HG03039 (cell line): ENCODE measurements at regions not wholly inside any gene's neighbourhood (a gene's known extent, or its start where the extent isn't known, plus 50 kb on each side); places are given as distances from the start of the nearest gene placed in this dataset.

ENCODE experiments used
- ATAC-seq: cut with Tn5 transposase; IDR thresholded peaks from one replicate; pipeline ENCODE4 v1.9.1; 2021; ENCODE audit warnings: mild to moderate bottlenecking, moderate library complexity; ENCODE audit not compliant: unreplicated experiment

DNA sequence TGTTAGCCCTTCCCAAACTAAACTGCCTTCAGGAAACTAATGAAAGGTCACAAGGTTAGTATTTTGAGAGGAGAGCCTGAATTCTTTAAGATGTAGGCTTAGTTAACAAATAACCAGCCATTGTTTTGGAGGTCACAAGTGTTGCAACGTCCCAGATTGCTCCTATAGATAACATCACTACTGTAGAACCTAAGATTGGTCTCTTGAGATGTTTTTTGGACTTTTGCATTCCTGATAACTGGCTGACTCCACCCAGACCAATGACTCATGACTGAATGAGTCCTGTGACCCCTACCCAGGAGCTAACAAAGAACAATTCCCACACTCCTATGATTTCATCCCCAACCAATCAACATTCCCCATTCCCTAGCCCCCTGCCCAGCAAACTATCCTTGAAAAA is 178.8 kb downstream of the SCP2D1 start:
- ATAC-seq, result no peak

DNA sequence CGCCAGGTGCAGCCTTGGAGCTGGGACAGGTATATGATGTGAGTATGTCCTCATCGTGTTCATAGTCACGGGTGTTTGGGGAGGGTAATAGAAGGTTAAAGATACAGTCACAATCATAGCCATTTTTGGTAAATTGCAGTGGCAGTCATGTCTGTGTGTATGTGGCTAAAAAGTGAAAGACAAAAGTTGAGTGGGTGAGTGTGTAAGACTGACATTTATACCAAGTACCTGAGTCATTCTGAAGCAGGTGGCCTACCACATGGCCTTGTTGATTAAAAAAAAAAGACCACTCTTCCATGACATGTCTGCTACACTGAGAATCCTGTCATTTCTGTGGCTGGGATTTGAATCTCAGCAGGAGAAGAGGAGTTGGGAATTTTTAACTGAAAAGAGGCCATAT is 181.9 kb downstream of the SCP2D1 start:
- no peak for ATAC-seq

DNA sequence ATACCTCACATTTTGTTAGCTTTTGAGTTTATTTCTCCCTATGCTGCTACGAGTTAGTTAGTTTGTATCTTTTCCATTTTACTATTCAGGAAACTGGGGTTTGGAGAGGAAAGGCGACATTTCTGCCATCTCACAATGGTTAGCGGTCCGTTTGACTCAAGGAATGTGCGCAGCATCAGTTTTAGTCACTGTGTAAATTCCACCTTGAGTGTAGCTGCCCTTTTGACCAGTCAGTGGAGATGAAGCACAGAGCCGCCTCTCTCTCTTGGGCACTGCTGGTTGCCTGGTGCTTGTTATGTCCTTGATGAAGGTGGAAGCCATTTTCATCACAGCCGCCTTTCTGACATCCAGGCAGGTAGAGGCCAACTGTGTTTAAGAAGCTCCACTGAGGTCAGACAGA is 185.5 kb downstream of the SCP2D1 start:
- ATAC-seq, result no peak

DNA sequence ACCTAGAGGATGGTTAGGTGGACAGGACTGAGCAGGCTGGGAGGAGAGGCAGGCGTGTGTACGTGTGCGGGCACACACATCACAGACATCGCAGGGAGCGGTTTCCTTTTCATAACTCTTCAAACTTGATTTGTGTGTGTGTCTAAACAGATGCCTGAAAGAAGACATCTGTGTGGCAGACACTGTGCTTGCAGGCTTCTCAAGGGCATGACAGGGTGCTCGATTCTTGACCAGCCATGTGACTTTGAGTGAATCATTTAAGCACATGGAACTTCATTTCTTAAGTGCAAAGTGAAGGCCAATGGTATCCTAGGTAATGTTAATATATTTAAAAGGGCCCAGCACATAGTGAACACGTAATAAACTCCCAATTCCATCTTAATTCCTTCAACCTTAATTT is 186.5 kb downstream of the SCP2D1 start:
- no peak for ATAC-seq

DNA sequence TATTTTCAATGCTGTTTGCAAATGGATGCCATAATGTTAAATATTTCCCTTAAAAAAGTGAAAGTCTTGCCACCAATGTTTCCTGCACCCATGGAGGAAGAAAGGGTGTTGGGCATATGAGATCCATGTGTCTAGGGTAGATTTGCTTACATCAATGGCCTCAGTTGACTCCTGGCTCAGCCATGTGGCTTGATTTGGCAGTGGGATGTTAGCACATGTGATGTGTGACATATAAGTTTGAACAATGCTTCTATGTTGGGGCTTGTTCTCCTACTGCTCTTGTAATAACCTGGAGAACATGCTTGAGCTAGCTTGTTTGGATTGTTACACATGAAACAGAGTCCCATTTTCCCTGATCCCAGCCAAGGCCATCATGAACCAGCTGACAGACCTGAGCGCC is 187.6 kb downstream of the SCP2D1 start:
- no peak for ATAC-seq

DNA sequence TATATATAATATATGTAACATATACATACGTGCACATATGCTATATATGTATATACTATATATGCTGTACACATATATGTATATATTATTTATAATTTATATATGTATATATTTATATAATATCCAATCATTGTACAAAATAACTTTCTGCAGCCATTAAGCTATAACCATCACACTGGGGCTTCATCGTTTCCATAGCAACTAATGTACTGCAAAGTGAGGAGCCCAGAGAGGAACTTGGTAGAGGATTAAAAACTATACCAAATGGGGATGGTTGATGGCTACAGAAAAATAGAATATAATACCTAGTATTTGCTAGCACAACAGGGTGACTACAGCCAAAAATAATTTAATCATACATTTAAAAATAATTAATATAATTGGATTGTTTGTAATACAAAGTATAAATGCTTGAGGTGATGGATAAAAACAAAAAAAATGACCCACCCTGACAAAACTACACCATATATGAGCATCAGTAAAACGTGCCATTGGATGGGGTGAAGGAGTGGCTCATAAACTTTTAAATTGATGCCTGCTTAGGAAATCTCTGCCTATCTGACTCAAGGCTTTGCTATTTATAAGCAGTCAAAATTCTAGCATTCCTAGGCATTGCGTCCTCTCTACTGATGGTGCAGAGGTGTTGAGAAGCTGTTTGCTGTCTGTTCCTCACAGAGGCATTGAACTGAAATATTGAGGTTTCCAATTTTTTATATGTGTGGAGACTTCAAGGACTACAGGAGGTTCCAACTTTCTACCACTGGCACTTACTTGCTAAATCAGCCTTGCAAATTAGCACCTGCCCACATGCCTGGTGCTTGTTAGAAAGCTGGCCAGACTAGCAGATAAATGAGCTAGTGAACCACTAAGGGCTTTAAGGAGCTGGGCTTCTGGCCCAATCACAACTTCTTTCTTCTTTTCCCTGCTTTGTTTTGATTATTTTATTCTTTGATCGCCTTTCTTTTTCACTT is 190.1 kb downstream of the SCP2D1 start:
- no peak for ATAC-seq

DNA sequence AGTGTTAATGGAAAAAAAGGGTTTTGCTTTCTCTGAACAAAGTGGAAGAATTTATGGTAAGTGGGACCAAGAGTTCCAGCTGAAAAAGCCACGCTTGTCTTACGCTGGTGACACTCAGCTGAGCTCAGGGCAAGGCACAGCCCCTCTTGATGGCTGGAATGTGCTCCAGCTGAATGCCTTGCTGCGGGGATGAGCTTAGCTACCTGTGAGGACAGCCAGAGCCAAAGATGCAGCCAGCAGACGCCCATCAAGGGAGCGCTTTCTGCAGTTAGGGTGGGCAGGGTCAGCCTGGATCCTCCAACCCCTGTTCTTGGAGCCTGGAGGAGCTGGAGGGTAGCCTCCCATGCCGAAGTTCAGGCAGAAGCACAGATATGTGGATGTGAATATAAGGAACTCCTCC is 191.4 kb downstream of the SCP2D1 start:
- no peak for ATAC-seq

DNA sequence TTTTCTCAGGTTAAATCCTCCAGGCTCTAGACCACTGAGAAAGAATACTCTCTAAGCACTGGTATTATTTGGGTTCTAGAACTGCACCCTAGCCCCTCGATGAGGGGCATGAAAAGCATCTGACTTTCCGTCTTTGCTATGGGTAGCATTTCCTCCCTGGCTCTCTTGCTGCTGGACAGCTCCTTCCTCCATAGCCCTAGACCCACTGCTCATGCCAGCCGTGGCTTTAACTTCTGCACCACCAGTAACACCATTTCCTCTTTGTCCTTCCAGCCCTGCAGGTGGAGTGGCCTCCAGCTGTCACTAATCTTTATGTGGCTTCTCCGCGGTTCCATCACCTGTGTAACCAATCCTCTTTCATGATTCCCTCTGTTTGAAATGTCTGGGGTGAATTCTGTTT is 194.9 kb downstream of the SCP2D1 start:
- no peak for ATAC-seq

DNA sequence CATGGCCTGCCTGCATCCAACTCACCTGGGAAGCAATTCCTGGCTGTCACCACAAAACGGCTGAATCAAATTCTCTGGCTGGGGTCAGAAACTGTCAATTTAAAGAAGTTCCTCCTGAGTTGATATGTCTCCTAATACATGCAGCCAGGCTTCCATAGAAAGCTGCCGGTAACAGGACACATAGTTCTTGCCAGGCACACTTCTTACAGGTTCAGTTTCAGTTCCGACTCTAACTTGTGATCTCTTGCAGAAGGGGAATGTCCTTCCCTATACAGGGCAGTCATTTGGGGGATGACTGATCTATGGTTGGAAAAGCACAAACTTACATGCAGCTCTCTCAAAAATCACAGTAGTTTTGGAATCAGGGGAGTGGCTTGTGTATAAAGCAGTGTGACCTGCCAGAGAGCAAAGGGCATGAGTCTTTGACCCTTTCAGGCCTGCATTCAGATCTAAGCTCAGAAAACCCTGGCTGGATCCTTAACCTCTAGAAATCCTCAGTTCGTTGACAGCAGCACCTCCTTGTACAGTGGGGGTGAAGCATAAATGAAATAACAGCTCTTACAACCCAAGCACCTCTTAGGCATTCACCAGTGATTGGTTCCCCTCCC is 195.6 kb downstream of the SCP2D1 start:
- no peak for ATAC-seq

DNA sequence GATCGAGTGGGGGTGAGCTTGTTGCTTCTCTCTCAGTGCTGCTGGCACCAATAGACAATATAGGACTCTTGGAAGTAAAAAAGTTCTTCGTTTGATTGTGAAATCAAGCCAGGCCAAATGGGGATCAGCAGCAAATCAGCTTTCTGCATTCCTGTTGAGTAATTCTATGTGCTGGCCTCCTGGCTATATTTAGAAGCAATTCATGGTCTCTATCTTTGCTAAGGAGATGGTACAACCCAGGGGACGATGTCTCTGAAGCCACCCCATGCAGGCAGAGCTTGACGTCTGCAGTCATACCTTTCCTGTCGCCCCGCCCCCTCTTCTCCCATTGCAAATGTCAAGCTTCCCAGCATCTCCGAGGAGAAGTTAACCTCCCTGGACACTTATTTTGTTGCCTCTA is 199.1 kb downstream of the SCP2D1 start:
- no peak for ATAC-seq

DNA sequence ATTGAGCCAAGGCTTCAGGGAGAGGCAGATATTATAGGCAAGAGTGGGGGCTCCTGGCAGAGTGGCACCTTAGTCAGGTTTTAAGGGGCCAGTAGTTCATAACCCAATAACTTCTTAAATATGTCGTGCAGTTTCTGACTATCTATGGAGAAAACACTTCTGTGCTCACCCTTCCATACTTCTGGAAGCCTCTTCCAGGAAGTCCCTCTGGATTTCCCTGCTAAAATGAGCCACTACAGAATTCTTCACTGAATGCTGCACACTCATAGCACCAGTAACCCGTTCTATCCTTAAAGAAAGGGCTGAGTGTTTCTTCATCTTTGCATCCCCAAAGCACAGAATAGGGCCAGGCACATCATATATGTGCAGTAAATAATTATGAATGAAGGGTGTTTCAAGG is 198.5 kb upstream of the SLC24A3 start:
- no peak for ATAC-seq

DNA sequence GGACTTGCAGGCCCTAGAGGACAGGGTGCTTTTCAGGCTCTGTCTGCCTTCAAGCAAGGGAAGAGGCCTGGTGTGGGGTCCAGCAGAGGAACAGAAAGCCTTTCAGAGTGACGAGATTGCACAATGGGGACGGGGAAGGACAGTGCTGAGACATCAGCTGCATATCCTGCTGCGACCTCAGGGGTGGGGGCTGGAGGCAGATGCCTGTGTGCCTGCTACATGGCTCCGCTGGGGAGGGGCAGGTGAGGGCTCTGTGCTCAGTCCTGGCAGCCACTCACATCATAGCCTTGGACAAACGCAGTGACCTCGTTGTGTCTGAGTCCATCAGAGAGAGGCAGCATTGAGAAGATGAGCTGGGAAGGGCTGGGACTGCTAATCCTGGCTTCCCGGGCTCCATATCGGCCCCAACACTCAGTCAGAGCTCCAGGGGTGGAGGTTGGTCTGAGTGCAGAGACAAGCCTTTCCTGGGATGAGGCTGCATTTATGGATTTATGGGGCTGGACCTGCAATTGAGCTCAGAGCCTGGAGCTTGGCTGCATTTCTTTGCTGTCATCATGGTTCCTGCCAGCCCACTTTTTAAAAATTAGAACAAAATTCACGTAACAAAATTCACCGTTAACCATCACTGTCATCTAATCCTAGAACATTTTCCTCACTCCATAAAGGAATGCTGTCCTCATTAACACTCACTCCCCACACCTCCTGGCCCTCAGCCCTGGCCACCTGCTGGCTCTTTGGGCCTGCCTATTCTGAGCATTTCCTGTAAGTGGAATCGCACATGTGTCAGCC is 196.9 kb upstream of the SLC24A3 start:
- ATAC-seq, result no peak

DNA sequence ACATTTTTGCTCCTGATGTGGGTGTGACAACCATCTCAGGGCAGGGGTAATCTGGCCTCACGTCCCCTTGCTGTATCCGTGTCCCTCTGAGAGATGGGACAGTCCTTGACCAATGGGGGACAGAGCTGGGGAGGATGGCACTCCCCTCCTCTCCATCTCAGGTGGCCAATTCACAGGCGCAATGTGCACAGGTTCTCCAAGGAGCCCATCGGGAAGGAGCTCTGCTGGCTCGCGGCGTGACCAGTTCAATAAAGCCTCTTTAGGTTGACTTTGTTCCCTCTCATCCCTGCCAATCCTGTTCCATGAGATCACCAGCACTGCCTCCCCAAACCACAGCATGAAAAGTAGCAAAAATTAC is 196.3 kb upstream of the SLC24A3 start:
- ATAC-seq, result no peak

DNA sequence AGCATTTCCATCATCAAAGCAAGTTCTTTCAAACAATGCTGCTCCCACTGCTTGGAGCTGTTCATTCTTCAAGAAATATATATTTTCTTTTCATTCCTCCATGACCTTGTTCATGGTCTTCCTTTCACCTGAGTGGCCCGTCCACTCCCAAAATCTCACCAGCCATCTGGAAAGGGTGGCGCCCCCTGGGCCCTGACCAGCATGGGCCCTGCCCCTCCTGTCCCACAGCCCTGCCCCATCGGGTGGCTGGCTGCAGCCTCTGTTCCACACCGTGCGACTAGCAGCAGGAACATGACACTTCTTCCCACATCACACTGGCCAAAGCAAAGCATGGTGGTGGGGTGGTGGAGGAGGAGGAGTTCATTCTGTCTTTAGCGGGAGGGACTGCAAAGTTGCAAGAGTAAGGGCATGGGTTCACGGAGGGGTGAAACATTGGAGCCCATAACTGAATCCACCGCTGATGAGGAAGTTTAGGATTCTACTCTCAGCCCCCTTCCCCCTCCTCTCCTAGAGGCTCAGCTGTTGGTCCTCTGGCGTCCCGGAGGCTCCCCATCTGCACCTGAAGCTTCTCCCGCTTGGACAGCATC is 195.2 kb upstream of the SLC24A3 start:
- ATAC-seq, result no peak

DNA sequence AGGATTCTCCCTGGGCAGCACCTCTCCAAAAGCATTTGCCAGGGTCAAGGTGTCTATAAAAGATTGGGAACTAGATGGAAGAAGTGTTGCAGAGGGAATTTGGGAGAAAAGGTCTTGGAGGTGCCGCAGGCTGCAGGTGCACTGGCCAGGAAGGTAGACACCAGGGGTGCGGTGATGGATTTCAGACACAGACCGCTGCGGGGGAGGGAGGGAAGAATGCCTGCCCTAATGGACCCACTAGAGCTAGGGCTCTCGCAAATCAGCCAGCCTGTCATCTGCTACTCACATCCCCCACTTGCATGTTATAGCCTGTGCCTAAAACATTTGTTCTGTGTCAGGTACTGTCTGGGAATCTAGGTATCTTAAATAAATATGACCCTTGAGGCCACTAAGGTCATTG is 193.6 kb upstream of the SLC24A3 start:
- no peak for ATAC-seq

DNA sequence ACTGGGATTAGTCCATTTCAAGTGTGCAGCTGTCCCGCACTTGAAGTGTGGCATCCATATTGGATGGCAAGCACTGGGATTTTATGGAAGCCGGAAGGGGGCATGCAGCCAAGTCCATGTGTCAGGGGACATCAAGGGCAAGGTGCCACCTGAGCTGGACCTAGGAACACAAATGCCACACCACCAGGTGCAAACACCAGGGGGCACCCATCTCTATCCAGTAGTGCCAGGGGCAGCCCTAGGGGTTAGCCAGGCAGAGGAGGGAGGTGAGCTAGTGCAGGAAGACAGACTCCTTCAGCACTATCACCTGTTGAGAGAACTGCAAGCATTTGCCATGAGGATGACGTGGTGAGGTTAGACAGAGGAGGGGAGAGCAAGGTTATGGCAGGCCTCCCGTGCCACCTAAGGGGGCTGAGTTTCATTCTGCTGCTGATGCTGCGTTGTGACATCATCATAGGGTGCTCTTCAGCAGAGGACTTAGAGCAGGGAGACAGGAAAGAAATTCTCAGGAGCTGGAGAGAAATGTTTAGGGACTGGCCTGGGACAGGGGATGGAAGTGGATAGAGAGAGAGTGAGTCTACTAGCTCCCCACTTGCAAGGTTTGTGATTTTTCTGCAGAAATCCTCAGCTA is 192.6 kb upstream of the SLC24A3 start:
- no peak for ATAC-seq

DNA sequence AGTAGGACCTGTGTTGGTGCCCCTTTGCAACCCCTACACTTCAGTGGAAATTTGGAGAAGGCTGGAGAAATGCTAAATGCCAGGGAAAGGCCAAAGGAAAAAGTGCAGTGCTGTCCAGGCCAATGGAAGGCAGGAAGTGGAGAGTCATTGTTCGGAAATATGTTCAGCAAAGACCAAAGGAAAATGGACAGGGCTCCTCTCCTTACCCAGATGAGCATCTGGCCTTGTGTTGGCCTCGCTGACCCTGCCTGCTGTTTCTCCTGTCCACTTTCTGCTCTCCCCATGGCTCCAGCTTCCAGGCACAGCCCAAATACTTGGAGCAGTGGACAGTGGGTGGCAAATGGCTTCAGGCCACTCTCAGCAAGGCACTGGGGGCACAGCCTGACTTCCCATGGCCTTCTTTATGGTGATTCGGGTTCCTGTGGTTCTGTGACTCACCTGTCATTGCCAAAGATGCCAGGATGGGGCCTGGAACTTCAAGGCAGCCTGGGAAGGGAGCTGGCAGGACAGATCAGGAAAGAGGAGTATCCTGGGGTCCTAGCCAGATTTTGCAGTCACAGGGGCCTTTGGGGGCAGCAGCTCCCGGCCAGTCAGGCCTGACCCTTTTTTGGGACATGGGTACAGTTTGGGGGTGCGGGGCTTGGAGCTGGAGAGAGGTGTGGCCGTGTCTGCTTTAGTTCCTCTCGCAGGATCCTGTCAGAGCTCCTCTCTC is 190.9 kb upstream of the SLC24A3 start:
- no peak for ATAC-seq

DNA sequence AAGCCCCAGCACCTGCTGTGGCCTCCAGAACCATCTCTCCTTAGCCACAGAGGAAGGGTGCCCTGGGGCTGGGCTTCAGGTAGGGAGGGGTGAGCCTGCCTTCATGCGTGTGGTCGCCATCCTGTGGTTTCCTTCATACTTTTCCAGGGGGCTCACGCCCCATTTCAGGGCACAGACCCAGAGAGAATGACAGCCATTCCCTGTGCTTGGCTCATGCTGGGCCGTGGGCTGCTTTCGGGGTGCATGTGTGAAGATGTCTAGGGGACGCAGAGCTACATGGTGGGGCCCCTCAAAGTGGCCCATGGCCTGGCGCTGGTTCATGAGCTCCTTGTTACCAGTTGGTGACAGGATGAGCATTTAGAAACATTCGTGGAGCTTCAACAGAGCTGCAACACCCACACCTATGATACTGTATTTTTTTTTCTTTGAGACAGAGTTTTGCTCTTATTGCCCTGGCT is 190.3 kb upstream of the SLC24A3 start:
- ATAC-seq, result no peak

DNA sequence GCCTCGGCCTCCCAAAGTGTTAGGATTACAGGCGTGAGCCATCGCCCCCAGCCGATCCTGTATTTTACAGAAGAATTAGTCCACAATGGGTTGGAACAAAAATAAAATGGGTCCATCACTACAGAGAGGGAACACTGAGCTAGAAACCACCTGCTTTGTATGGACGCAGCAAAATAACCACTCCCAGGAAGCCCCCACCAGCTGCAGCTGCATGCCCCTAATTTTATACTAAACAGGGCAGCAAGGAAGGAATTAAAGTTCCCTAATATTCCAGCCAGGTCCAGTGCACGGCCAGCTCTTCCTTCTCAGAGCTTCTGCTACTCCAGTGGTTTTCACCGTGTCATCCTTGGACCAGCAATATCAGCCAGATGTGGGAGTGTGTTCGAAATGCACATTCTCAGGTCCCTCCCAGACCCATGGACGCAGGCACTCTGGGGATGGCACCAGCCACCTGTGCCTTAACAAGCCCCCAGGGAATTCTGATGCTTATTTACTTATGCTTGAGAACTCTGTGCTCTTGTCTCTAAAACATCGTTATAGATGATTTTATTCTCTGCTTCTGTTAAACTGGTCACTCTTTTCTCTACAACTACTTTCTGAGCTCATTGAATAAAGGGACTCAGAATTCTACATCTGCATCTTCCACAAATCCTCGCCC is 189.5 kb upstream of the SLC24A3 start:
- ATAC-seq, result no peak
